Ishikawa (cell line): ENCODE measurements at regions not wholly inside any gene's neighbourhood (a gene's known extent, or its start where the extent isn't known, plus 50 kb on each side); places are given as distances from the start of the nearest gene placed in this dataset.

Source experiments
- CEBPB ChIP-seq: IDR thresholded peaks from 2 replicates; pipeline ENCODE4 v1.6.1; 2012
- CREB1 ChIP-seq: IDR thresholded peaks from 2 replicates; pipeline ENCODE4 v1.6.1; 2012; ENCODE audit warnings: low read depth
- EGR1 ChIP-seq: IDR thresholded peaks from 2 replicates; pipeline ENCODE4 v1.6.1; 2012
- EP300 ChIP-seq: IDR thresholded peaks from 2 replicates; pipeline ENCODE4 v1.6.1; 2012; ENCODE audit warnings: borderline replicate concordance
- FOXM1 ChIP-seq: IDR thresholded peaks from 2 replicates; pipeline ENCODE4 v1.6.1; 2012; ENCODE audit warnings: low read depth, borderline replicate concordance
- MAX ChIP-seq: IDR thresholded peaks from 2 replicates; pipeline ENCODE4 v1.6.1; 2012
- NFIC ChIP-seq: IDR thresholded peaks from 2 replicates; pipeline ENCODE4 v1.6.1; 2012
- RAD21 ChIP-seq: IDR thresholded peaks from 2 replicates; pipeline ENCODE4 v1.6.1; 2012; ENCODE audit warnings: low read depth
- TAF1 ChIP-seq: IDR thresholded peaks from 2 replicates; pipeline ENCODE4 v1.6.1; 2012; ENCODE audit warnings: low read depth, mild to moderate bottlenecking
- TCF12 ChIP-seq: IDR thresholded peaks from 2 replicates; pipeline ENCODE4 v1.6.1; 2012; ENCODE audit warnings: low read depth
- TEAD4 ChIP-seq: IDR thresholded peaks from 2 replicates; pipeline ENCODE4 v1.6.1; 2012
- USF1 ChIP-seq: IDR thresholded peaks from 2 replicates; pipeline ENCODE4 v1.6.1; 2012
- YY1 ChIP-seq: IDR thresholded peaks from 2 replicates; pipeline ENCODE4 v1.6.1; 2012; ENCODE audit warnings: low read depth
- ZBTB7A ChIP-seq: IDR thresholded peaks from 2 replicates; pipeline ENCODE4 v1.6.1; 2012; ENCODE audit warnings: low read depth
- TF ChIP-seq, protein P1 (sequence below): IDR thresholded peaks from 2 replicates; pipeline ENCODE4 v1.6.1; 2012; ENCODE audit warnings: low read depth, mild to moderate bottlenecking

GRCh38 chr13:88592105-88592504, 920.9 kb downstream of the SLITRK5 start:
- no peak for TF ChIP-seq NFIC
- no peak for TF ChIP-seq TEAD4
- no peak for TF ChIP-seq CREB1
- TF ChIP-seq TAF1, result no peak
- no peak for TF ChIP-seq FOXM1
- TF ChIP-seq EGR1, result no peak
- TF ChIP-seq EP300, result no peak
- TF ChIP-seq MAX, result no peak

GRCh38 chr13:88601949-88602348, 930.8 kb downstream of the SLITRK5 start:
- no peak for TF ChIP-seq USF1
- TF ChIP-seq MAX, result no peak
- no peak for TF ChIP-seq ZBTB7A
- no peak for TF ChIP-seq FOXM1
- TF ChIP-seq YY1, result no peak
- TF ChIP-seq, protein P1, sequence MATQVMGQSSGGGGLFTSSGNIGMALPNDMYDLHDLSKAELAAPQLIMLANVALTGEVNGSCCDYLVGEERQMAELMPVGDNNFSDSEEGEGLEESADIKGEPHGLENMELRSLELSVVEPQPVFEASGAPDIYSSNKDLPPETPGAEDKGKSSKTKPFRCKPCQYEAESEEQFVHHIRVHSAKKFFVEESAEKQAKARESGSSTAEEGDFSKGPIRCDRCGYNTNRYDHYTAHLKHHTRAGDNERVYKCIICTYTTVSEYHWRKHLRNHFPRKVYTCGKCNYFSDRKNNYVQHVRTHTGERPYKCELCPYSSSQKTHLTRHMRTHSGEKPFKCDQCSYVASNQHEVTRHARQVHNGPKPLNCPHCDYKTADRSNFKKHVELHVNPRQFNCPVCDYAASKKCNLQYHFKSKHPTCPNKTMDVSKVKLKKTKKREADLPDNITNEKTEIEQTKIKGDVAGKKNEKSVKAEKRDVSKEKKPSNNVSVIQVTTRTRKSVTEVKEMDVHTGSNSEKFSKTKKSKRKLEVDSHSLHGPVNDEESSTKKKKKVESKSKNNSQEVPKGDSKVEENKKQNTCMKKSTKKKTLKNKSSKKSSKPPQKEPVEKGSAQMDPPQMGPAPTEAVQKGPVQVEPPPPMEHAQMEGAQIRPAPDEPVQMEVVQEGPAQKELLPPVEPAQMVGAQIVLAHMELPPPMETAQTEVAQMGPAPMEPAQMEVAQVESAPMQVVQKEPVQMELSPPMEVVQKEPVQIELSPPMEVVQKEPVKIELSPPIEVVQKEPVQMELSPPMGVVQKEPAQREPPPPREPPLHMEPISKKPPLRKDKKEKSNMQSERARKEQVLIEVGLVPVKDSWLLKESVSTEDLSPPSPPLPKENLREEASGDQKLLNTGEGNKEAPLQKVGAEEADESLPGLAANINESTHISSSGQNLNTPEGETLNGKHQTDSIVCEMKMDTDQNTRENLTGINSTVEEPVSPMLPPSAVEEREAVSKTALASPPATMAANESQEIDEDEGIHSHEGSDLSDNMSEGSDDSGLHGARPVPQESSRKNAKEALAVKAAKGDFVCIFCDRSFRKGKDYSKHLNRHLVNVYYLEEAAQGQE, result no peak
- TF ChIP-seq EP300, result no peak
- TF ChIP-seq CREB1, result no peak

- TF ChIP-seq USF1 (no peak), EGR1 (no peak), EP300 (no peak)
Measured at GRCh38 chr13:88602786-88603777, 931.9 kb downstream of the SLITRK5 start.

DNA sequence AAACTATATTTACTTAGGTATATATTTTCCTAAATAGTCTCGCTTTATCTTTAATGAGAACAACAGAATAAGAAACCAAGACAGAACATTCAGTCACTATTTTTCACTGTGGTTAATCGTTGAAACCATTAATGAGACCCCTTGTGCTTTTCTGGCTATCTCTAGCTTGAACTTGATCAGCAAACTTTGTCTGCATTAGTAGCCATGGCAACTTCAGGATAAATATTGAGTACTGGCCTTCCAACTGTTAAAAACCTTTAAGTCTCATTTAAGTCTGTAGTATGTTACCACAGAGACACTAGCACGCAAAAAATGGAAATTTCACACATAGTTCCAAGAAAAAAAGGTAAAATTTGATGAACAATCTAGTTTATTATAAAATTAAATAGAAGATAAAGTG, 946.0 kb downstream of the SLITRK5 start:
- TF ChIP-seq EGR1 (no peak), FOXM1 (no peak), MAX (no peak), USF1 (no peak), NFIC (no peak)

GRCh38 chr13:88622362-88622973, 951.3 kb downstream of the SLITRK5 start:
- no peak for TF ChIP-seq RAD21
- TF ChIP-seq TCF12, result no peak
- no peak for TF ChIP-seq CEBPB
- TF ChIP-seq ZBTB7A, result no peak
- TF ChIP-seq CREB1, result no peak
- TF ChIP-seq NFIC, result no peak
- no peak for TF ChIP-seq EGR1

- TF ChIP-seq NFIC (no peak), ZBTB7A (no peak), RAD21 (no peak), EGR1 (no peak), MAX (no peak), YY1 (no peak), EP300 (no peak), TAF1 (no peak), CREB1 (no peak), CEBPB (no peak)
- TF ChIP-seq, protein P1, result no peak
Measured at GRCh38 chr13:88623150-88623549, 952.0 kb downstream of the SLITRK5 start.
